GM19239 (cell line): ENCODE measurements at regions not wholly inside any gene's neighbourhood (a gene's known extent, or its start where the extent isn't known, plus 50 kb on each side); places are given as distances from the start of the nearest gene placed in this dataset.

Experiments used
- DNase-seq: peaks from one replicate; pipeline ENCODE4 v3.0.0; 2011; ENCODE audit warnings: low spot score; ENCODE audit not compliant: insufficient read length
- FAIRE-seq: peaks from 2 replicates; lab custom pipeline; 2011; peaks lifted over from hg19 to GRCh38; lab: Jason Lieb, UNC

GRCh38 chr12:90193500-90193899 lies 484.9 kb upstream of the ATP2B1 start:
- no peak for FAIRE-seq
- DNase-seq = no peak

DNA sequence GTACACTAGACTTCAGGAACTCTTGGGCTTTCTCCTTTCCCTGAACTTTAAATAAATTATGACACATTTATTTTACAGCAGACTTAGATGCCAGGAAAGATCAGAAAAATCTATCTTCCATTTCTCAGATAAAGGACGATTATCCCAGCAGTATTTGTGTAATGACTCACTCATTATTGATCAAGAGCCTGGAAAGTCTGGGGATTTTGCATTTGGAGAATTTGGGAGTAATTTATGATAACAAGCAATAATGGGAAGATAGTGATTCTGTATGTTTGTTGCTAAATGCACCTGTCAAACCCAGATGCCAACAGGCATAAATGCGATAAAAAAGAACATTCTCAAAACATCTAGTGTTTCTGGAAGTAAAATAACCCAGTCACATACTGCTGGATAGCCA lies 480.2 kb upstream of the ATP2B1 start:
- FAIRE-seq (no peak), DNase-seq (no peak)

- DNase-seq = no peak
- FAIRE-seq = no peak
Measured at GRCh38 chr12:90183201-90183600, 474.6 kb upstream of the ATP2B1 start.

GRCh38 chr12:90181216-90181615 lies 472.6 kb upstream of the ATP2B1 start:
- DNase-seq (no peak), FAIRE-seq (no peak)

GRCh38 chr12:90174956-90175355 lies 466.3 kb upstream of the ATP2B1 start:
- DNase-seq (no peak), FAIRE-seq (no peak)

DNA sequence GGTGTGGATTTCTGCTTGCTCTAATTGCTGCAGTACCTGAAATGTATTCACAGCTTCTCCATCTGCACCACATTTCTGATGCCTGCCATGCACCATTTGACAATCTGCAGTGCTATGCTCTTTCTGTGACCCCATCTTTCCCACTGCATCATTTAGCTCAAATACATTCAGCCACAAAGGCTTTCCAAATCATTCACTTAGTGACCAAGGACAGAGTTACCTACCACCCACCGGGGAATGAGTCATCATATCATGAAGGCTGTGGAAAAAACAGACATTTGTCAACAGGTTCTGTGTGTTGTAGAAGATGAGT lies 465.5 kb upstream of the ATP2B1 start:
- no peak for FAIRE-seq
- DNase-seq = no peak

DNA sequence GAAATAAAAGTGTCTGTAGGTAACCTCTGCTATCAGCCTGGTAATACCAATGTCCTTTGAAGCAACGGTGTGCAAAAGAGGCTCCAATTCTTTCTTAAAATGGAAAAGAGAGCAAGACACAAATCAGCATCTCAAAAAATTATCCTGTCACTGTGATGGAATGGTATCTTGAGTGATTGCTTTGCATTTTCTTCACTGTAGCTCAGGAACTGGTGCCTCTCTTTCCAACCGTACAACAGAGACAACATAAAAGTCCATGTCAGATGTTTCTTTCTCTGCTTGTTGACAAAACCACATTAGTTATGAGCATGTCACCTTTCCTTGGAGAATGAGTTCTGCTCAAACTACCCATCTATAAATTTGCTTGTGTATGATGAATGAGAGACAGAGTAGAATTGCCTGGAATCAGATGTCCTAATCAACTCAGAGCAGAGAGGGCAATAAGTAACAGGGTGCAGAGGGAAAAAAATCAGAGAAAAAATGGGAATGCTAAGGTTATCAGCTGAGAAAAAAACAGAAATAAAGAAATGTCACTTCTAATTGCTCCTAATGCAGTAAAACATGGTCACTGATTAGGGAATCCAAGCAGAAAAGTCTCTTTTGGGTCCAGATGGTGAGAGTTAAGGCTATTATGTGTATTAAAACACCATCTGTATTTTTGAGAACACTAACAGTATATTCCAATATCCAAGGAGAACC lies 465.0 kb upstream of the ATP2B1 start:
- no peak for DNase-seq
- no peak for FAIRE-seq

- DNase-seq = no peak
- no peak for FAIRE-seq
Measured at GRCh38 chr12:90172524-90172923, 463.9 kb upstream of the ATP2B1 start.

DNA sequence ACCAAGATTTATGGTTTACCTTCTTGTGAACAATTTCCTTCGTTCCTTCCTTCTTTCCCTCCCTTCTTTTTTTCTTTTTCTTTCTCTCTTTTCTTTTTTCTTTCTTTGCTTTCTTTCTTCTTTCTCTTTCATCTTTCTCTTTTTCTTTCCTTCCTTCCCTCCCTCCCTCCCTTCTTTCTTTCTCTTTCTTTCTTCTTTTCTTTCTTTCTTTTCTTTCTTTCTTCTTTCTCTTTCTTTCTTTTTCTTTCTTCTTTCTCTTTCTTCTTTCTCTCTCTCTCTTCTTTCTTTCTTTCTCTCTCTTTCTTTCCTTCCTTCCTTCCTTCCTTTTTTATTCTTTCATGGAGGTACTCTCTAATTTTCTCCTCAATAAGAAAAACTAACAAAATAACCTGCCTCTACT lies 462.1 kb upstream of the ATP2B1 start:
- FAIRE-seq = no peak

DNA sequence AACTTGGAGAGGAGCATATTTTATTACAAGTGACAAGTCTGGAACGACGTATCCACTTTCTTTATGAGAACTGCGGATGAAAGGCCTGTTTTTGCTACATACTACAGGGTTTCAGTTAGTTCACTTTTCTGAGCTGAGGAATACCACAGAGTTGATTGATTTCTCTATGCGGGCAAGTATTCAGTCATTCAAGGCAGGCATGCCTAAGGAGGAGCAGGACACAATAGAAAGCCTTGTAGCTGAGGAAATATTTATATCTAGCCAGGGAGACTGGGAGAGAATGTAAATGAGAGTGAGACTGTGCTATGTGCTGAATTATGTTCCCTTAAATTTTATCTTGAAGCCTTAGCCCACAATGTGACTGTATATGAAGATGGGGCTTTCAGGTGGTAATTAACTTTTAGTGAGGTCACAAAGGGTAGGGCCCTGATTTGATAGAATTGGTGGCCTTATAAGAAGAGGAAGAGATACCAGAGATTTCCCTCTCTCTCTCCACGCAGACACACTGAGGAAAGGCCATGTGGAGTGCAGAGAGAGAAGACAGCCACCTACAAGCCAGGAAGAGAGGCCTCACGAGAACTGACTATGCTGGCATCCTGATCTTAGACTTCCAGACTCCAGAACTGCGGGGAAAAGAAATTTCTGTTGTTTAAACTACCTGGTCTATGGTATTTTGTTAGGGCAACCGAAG lies 459.0 kb upstream of the ATP2B1 start:
- no peak for FAIRE-seq

More for the DNA sequence above, 462.1 kb upstream of the ATP2B1 start:
- no peak for DNase-seq

DNA sequence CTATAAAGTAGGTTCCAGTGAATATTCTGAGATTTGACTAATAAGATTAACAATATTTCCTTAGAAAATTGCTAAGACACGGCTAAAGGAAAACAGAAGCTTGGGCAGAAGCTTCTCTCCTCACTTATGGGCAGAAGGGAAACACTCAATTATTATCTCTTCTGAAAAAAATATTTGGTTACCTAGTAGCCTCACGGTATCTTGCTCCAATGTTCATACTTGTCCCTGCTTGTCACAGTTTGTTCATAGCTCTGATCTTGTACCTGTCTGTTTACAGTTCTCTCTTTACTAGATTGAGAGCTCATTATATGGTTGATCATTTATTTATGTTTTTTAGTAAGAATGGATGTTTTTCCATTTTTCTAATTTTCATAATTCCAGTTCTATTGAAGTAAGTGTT lies 458.0 kb upstream of the ATP2B1 start:
- DNase-seq = no peak
- no peak for FAIRE-seq

More for the DNA sequence above, 459.0 kb upstream of the ATP2B1 start:
- DNase-seq = no peak

DNA sequence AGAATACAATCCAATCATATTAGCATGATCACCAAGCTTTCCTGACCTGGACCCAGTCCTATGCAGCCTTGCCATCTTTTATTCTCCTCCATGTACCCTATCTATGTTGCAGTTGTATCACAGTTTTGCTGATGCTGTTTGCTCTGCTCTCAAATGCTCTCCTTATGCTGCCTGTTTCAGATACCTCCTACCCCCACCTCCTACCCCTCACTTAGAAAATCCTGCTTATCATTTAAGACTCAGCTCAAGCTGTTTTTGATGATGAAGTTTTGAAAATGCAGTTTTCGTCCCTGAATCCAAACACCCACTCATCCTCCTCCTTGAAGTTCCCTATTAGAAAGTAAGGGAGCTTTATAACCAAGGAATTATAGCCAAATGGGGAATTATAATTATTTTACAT lies 457.4 kb upstream of the ATP2B1 start:
- DNase-seq = no peak
- no peak for FAIRE-seq

GRCh38 chr12:90163975-90164374 lies 455.3 kb upstream of the ATP2B1 start:
- DNase-seq (no peak), FAIRE-seq (no peak)

DNA sequence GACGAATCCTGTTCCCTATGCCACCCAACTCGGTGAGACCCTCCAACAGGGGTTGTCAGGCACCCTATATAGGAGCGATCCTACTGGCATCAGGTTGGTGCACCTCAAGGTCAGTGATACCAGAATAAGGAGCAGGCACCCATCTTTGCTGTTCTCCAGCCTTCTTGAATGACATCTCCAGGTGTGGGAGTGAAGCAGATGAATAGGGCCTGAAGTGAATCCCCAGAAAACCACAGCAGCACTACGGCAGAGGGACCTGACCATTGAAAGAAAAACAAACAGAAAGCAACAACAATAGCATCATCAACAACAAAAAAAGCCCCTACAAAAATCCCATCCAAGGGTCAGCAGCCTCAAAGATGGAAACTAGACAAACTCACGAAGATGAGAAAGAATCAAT lies 445.2 kb upstream of the ATP2B1 start:
- no peak for FAIRE-seq
- no peak for DNase-seq

DNA sequence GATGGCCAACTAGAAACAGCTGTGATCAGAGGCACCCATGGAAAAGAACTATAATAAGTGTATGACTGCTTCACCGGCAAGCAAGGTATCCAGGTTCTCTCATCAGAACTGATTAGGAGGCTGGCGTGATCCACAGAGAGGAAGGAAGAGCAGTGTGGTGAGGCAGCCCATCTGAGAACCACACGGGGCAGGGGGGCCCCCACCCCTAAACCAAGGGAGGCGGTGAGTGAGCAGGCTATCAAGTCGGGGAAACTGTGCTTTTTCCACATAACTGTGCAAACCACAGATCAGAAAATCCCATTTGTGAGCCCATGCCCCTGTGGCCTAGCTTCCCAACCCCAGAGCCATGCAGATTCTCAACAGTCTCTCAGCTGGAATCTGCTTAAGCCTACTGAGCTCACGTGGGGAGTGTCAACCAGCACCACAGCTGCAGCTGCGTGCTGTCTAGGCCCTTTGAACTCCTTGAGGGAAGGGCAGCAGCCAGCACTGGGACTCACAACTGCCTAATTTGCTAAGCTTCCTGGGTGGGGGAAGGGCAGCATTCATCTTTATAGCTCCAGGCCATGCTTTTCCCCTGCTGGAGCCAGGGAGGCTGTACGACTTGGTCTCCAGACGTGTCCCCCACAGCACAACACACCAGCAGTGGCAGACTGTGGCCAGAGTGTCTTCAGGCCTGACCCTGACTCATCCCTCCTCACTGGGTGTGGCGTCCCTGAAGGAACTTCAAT lies 444.4 kb upstream of the ATP2B1 start:
- DNase-seq (no peak), FAIRE-seq (no peak)

DNA sequence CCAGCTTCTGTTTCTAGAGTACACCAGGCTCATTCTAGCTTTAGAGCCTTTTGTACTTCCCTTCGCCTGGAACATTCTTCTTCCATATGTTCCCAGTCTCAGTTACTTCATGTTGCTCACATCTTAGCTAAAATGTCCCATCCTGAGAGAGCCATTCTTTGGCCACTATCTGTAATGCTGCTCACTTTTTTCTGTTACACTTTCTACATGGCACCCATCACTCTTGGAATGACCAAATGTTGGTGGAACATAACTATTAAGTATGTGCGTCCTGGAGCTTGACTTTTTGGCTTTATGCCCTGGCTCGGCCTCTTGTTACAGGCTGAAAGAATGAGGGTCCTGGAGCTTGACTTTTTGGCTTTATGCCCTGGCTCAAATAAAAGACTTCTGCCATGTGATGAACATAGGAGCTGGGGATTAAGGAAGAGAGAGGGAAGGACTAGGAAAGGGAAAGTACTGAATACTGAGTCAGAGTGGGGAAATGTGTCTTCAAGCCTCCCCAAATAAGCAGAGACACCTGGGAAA lies 442.9 kb upstream of the ATP2B1 start:
- FAIRE-seq = no peak
- no peak for DNase-seq

- no peak for DNase-seq
- FAIRE-seq = no peak
Measured at GRCh38 chr12:90149453-90149852, 440.8 kb upstream of the ATP2B1 start.

GRCh38 chr12:90129366-90130030 lies 420.9 kb upstream of the ATP2B1 start:
- FAIRE-seq (no peak), DNase-seq (no peak)

DNA sequence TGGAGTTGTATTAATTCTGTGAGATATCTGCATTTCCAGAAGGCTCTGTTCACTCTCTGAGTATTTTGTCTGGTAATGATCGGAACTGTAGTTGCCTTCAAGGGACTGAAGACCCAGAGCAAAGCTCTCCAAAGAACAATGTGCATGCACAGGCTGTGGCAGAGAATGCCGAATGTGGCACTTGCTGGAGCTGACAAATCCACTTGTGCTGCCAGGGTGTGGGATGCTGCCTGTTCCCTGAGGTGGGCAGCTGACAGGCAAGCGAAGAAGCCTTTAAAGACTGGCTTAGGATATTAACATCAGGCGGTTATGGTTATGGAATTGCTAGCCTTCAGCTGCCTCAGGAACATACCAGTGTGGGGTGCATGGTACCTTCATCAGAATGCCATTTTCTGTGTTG lies 419.9 kb upstream of the ATP2B1 start:
- DNase-seq (no peak), FAIRE-seq (no peak)

- DNase-seq (no peak), FAIRE-seq (no peak)
Measured at GRCh38 chr12:90126125-90126524, 417.5 kb upstream of the ATP2B1 start.

- FAIRE-seq (no peak), DNase-seq (no peak)
Measured at GRCh38 chr12:90124914-90125313, 416.3 kb upstream of the ATP2B1 start.
